Stimulated activated CD4-positive, alpha-beta T cell treated with anti-CD3 and anti-CD28 coated beads, Interleukin-2, amount 100 ng/mL, for 4 hours (primary cell): ENCODE measurements at regions not wholly inside any gene's neighbourhood (a gene's known extent, or its start where the extent isn't known, plus 50 kb on each side); places are given as distances from the start of the nearest gene placed in this dataset.
"Not testable (repeated sequence)": the region's sequence is repeated elsewhere in the genome, so short reads cannot be mapped to it uniquely, and the experiment has no call there.

Source experiments
- DNase-seq: peaks from one replicate; pipeline ENCODE4 v3.0.0-alpha.2; 2020; ENCODE audit warnings: low read depth

- peak; percentile 29 for DNase-seq
Measured at GRCh38 chr5:36739751-36740221, 133.4 kb downstream of the SLC1A3 start.

DNA sequence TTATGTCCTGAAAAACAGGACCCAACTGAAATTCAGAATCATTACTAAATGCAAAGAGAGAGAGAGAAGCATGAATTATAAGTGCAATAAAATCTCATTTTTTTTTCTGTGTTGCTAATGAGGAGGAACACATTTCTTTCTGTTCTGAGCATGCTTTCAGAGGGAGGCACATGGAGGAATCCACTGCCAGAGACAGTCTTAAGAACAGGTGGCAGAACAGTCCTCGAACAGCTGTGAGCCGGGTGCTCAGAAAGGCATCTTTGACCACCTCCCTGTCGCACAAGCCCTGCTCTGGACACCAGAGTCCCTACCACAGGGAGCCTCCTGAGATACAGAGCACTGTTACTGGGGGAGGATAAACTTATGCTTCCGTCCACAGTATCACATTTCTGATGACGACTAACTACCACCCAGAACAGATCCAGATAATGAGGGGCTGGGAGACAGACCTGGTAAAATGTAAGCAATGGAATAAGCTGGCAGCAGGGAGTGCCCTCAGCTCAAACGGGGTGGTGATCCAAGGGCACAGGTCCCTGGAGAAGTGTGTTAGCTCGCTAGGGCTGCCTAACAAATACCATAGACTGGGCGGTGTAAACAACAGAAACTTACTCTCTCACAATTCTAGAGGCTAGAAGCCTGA is 134.0 kb downstream of the SLC1A3 start:
- no peak for DNase-seq

- no peak for DNase-seq
Measured at GRCh38 chr5:36741128-36741527, 134.7 kb downstream of the SLC1A3 start.

DNA sequence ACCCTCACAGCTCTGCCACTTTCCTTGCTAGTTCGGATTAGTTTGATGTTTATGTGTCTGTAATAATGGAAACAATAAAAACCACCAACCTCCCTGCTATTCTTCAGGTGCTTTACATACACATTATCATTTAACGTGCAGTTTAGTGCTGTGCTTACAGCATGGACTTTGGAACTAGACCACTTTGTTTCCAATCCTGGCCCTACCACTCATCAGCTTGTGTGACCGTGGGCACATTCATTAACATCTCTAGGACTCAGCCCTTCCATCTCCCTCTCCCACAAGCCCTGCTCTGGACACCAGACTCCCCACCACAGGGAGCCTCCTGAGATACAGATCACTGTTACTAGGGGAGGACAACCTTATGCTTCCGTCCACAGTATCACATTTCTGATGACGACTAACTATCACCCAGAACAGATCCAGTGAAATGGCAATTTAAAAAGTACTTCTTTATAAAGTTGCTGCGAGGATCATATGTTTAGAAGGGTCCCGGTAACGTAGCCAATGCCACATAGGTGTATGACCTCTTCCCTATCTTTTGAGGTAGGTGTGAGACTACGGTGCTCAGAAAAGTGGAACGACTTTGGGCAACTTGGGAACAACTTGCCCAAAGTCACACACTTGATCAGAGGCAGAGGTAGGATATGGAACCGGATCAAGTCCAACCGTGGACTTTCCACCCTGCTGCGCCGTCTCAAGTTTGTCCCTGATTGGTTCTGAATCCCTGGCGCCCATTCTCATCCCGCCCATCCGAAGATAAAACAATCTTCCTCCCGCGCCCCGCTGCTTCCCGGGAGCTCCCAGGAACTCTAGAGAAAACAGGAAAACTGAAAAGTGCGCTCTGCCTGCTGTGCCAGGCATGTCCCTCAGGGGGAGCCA is 132.4 kb upstream of the NIPBL start:
- DNase-seq: no peak

DNA sequence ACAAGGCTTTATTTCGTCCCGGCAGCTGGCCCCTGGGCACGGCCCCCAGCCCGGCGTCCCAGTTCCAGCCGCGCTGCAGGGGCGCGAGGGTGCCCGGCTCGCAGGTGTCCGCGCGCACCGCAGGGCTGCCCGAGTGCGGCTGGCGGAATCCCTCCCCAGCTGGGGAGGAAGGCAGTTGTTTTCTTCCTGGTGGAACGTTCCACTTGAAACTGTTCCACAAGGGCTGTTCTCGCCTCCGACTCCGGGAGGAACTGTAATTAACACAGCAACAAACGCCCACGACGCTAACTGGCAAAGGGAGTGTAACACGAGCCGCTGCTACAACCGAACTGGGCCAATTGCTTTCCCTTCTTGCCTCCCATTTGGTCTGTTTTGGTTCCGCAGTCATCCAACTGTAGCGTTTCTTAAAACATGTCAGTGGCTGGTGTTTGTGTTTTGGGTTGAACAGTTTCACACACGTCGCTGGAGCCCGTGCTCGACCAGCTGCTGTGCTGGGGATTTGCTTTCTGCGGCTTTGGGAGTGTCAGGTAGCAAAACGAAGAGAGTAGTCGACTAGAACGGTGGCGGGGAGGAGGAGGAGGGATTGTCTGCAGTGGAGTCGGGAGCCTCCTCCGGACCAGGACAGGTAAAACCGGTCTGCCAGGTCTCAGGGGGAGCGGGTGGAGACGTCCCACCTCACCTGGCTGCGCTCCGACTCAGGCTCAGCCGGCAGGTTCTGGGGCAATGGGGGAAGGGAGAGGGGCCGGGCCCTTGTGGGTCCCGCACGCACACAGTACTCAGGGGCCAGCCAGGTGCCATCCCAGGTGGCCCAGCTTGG is 131.6 kb upstream of the NIPBL start:
- no peak for DNase-seq

- not testable (repeated sequence) for DNase-seq
Measured at GRCh38 chr5:36747794-36748193, 128.8 kb upstream of the NIPBL start.

GRCh38 chr5:36751886-36752285 is 124.7 kb upstream of the NIPBL start:
- DNase-seq: no peak

DNA sequence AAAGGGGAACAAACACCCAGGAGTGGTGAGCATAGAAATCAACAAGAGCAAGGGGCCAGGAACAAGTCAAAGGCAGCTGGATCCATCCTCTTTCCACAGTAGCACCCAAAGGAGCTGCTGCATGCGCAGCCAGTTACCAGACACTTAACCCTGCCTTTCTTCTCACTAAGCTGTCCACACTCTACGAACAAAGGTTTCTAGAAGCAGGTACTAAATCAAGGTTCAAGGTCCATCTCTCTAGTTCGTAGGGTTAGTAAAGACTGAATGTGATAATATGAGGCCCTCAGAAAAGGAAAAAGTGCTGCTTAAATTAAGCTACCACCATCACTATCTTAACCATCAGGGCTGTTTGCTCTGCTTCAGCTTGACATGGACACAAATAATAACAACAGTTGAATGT is 121.2 kb upstream of the NIPBL start:
- no peak for DNase-seq

DNA sequence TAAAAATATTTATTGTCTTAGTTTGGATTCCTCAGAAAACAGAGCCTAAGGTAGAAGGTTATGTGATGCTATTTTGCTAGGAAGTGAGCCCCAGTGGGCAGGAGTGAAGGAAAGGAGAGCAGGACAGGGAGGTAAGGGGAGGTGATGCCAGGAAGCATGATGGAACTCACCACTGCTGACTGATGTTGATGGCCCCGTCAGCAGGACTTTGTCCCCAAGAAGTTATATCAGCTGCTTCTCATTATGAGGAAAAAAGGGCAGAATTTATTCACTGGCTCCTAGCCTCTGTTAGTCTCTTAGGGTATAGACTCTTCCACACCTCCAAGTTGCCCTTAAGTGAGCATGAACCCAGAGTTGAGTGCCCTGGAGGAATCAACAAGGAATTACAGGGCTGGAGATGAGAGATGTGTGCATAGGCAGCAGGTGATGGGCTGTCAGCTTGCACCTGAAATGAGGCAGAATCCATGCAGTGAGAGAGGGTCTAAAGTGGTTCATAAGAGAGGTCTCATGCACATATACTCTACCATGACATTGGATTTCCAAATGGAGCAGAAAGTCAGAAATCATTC is 120.6 kb upstream of the NIPBL start:
- no peak for DNase-seq

GRCh38 chr5:36756848-36757247 is 119.7 kb upstream of the NIPBL start:
- no peak for DNase-seq

- no peak for DNase-seq
Measured at GRCh38 chr5:36759117-36759516, 117.5 kb upstream of the NIPBL start.

- no peak for DNase-seq
Measured at GRCh38 chr5:36763454-36763853, 113.1 kb upstream of the NIPBL start.

GRCh38 chr5:36765876-36766275 is 110.7 kb upstream of the NIPBL start:
- DNase-seq: no peak

DNA sequence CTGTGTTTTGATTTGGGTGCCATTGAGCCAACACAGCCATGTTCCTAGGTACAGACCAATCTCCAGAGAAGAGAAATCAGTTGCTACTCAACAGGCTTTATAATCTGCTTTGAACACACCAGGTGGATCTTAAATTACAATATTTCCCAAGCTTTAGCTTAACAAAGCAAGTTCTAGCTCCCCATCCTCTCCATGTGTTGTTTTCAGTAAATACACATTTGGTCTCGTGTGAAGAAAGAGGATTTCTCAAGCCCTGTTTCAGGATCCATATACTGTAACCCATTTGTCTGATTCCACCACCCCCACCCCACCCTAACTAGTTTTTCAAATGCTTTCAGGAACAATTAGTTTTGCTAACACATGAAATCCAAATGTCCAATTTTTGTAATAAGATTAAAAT is 109.6 kb upstream of the NIPBL start:
- DNase-seq: no peak

DNA sequence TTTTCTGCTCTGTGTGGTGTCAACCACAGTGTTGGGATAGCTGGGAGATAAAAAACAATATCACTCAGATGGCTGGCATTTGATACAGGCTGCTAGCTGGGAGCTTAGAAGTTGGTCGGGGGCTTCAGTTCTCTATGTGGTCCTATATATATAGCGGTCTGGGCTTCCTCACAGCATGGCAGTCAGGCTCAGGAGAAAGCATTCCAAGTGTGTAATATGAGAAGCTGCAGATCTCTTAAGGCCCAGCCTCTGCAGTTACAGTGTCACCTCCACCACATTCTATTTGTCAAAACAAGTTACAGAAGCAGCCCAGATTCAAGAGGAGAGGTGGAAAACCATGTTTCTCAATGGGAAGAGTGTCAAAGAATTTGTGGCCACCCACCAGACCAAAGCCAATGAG is 108.1 kb upstream of the NIPBL start:
- DNase-seq: no peak

GRCh38 chr5:36769129-36769770 is 107.3 kb upstream of the NIPBL start:
- DNase-seq: no peak

GRCh38 chr5:36770125-36770524 is 106.4 kb upstream of the NIPBL start:
- DNase-seq: no peak

GRCh38 chr5:36772276-36773140 is 104.1 kb upstream of the NIPBL start:
- no peak for DNase-seq

DNA sequence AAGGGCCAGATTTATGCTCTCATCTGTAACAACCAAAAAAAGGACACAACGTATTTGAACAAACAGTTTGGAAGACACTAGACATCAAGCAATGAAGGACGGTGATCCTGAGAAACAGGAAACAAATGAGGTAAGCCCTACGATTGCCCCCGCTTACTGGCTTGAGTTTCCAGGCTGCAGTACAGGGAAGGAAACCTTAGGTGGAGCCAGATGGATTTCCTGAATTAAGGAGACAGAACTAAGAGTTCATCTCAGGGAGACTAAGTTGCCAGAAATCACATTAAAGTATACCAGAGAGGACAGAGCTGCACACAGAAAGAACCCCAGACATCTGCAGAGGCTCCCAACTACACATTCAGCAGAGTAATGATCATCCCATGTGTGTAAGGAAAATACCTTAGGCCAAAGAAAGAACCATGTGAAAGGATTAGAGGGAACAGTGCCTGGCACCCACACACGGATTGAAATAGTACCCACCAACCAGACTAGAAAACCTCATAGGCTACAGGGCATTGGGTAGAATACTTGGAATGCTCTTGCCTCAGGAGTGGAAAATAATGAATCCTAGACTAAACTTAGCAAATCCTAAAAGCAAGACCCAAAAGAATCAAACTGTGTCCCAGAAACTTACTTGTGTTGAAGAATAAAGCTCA is 99.3 kb upstream of the NIPBL start:
- DNase-seq: no peak

GRCh38 chr5:36778336-36778735 is 98.2 kb upstream of the NIPBL start:
- no peak for DNase-seq
